Activated T-cell treated with anti-CD3 and anti-CD28 coated beads, Interleukin-2, amount 50 U/mL, for 48 hours (primary cell): ENCODE measurements at regions not wholly inside any gene's neighbourhood (a gene's known extent, or its start where the extent isn't known, plus 50 kb on each side); places are given as distances from the start of the nearest gene placed in this dataset.
"Not testable (repeated sequence)": the region's sequence is repeated elsewhere in the genome, so short reads cannot be mapped to it uniquely, and the experiment has no call there.

Experiments
- DNase-seq, 2 experiments: peaks; one replicate each; pipeline ENCODE4 v3.0.0-alpha.2; 2020

DNA sequence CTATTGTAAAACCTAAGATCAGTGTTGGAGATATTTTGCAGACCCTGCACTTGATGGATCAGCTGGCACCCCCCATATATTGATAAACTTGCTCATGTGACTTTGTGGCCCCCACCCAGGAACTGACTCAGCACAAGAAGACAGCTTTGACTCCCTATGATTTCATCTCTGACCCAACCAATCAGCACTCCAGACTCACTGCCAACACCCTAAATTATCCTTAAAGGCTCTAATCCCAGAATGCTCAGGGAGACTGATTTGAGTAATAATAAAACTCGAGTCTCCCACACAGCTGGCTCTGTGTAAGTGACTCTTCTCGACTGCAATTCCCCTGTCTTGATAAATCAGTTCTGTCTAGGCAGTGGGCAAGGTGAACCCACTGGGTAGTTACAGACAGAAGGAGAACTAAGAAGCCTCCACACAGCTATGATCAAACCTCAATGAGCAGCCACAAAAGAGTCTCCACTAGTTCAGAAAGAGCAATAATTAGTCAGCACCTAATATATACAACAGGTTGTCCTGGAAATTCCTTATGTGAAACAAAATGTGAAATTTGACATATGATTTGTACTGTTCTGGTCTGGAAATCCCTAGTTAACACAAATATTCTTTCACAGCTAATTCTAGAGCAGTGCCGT is 52.2 kb downstream of the ACTL7B start:
- DNase-seq: no peak

DNA sequence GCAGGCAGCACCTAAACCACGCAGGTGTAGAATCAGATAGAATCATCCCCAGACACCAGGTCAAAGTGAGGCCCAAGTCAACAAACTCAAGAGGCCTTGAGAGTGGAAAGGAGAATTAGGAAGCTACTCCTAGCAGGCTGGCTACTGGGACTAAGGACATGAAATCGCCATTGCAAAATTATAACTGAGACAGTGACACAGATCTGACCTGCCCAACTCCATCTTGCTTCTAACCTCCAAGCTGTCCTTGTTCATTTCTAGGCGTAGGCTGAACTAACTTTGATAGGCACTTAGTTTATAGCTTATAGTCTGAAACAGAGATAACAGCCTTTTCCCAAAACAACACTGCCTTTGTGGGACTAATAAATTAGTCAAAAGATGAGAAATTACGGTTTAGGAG is 52.8 kb downstream of the ACTL7B start:
- no peak for DNase-seq

DNA sequence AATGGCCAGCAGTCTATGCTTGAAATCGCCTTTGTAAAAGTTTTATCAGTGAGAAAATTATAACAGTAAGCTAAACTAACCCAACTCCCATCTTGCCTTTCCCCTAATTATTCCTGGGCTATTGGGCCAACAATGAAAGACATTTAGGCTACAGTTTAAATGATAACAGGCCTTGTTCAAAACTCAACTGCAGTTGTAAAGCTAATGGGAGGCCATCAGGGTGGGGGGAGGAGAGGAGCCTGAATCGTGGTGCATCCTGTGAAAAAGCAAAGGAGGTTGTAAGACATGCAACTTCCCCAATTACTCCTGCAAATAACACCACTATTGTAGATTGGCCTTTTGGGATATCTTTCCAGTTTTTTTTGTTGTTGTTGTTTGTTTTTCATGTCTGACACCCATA is 53.8 kb downstream of the ACTL7B start:
- DNase-seq: no peak

DNA sequence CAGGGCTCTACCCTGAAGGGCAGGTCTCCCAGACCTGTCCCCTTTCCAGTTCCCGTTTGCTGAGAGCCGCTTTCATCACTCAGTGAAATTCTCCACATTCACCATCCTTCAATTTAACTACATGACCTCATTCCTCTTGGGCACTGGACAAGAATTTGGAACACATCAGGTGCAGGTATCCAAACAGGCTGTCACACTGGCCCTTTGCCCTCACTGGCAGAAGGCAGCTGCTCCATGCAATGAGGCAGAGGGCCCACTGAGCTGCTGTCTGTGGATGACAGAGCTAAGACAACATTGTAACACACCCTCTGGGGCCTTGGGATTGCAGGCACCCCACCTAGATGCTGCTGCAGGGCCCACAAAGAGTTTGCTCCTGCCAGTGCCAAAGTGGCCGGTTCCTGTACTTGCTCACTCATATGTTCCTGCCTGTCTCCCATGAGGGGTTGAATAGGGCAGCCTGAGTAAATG is 55.1 kb downstream of the ACTL7B start:
- DNase-seq: no peak

DNA sequence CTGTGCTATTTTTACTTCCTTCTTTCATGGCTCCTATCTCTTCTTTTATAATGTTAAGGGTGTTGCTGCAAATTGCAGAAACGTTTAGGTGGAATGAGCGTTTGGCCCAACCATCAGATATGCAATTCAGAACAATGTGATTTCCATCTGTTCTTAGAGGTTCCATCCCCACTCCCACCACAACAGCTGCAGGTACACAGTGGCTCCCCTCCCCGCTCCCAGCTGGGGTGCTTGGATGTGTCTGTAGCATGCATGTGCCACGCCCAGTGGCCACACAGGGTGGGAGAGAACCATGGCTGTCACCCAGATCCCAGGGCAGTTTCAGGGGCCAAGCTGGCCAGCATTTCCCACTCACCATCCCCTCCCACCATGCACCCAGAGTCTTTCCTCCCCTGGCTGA is 62.2 kb downstream of the ACTL7B start:
- no peak for DNase-seq

DNA sequence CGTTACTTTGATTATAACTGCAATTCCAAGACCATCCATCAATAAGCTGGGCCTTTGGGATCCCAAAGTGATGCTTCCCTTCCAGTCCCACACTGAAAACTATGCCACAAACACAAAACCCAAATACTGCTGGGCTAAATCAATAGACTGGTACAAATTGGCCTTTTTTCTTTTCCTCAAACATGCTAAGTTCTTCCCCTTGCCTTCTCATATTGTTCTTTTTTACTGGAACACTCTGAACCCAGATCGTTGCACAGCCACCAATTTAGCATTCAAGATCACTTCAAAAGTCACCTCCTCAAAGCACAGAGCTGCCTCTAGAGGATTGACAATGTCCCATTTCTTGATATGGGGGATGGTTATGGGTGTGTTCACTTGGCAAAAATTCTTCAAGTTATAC is 66.0 kb downstream of the ACTL7B start:
- DNase-seq: no peak

DNA sequence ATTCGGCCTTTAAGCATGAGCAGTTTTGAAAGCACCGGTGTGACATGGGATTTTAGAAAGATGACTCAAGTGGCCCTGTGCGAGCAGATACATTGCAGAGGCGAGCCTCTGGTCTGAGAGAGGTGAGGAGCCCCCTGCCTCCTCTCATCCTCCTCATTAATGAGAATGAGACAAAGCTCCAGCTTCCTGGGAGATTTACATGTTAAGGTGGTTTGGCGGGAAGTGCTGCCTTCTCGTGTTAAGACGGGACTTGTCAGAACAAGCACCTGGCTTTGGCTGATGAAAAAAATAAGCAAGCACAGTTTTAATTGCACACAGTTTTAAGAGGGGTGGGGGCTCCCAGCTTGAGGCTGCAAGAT is 68.1 kb downstream of the ACTL7B start:
- no peak for DNase-seq

DNA sequence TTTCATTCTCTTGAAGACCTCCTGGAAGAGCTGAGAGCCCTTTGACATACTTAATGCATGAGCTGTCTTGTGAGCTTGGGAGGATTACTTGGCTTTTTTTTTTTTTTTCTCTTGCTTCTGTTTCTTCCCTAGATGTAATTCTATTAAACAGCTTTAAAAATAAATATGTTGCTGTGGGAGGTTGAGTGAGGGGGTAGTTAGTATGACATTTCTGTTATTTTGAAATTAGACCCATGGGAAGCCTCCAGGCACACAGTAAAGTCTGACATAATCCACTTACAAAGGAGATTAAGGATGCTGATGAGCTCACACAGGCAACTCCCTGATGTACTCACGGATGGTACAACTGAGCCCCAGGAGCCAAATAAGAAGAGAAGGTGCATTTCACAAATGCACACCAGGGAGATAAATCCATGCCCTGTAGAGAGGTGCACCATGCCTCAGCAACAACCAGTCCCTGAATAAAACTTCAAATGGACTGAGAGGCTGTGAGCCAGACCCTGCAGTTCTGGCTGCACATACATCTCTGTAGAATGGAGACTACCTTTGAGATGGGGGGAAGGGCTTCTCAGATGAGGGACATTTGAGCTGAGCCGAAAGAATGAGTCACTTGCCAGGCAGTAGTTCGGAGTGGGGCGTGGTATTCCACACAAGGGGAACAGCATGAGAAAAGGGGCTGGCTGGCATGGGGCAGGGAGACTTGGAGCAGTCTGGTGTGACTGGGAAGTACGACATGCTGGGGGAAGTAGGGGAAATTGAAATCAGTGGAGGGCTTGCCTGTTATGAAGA is 68.7 kb downstream of the ACTL7B start:
- DNase-seq: no peak

DNA sequence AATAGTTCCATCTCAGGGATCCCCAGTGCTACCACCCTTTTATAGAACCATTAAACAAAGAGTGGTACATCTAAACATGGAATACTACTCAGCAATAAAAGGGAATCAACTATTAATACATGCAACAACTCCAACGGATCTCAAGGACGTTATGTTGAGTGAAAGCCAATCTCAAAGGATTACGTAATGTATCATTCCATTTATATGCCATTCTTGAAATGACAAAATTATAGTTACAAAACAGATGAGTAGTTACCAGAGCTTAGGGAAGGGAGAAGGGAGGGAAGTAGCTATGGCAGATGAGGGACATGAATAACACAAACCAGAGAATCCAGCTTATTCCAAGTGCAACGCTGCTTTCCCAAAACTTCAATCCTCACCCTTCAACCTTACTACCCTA is 69.5 kb downstream of the ACTL7B start:
- DNase-seq: no peak

DNA sequence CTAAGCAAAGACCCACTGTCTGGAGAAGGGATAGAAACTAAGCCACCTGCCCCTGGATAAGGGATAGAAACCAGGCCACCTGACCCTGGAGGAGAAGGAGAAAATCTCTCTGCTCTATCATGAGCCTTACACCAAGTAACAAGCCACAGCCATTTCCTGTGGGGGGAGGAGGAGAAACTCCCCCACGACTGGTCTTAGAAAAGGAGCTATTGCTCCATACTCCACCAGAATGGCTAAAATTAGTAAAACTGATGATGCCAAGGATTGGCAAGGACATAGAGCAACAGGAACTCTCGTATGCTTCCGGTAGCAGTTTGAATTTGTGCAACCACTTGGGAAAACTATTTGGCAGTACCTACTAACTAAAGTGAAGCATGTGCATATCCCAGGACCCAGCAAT is 70.8 kb downstream of the ACTL7B start:
- no peak for DNase-seq

DNA sequence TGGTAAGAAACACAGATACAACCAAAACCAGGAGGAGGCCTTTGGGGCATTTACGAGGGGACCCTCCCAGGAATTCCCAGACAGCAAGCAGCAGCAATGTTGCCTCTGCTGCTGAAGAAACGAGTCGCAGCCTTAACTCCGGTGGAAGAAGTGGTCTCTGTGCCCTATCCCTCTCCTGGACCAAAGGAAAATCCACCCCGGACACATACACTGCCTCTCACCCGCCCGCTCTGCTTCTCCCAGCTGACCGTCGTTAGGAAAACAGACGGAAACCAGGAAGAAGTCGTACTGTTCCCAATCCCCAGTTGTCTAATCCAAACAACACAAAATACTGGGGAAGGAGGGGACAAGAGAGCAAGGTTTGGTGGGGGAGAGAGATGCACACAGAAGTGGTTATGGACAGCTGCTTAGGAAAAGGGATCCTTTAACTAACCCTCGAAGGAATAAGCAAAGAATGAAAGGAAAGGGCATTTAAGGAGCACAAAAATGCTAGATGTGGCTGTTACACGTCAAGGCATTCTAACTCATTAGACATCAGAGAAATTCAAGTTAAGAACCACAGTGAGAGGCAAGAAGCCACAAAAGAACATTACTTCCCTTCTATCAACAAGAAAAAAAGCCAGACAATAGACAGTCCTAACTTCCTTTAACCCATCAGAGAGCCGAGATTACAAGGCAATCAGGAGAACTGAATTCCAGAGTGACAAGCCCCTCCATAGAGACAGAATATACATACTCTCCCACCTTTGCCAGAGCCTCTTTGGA is 71.9 kb downstream of the ACTL7B start:
- DNase-seq: no peak

DNA sequence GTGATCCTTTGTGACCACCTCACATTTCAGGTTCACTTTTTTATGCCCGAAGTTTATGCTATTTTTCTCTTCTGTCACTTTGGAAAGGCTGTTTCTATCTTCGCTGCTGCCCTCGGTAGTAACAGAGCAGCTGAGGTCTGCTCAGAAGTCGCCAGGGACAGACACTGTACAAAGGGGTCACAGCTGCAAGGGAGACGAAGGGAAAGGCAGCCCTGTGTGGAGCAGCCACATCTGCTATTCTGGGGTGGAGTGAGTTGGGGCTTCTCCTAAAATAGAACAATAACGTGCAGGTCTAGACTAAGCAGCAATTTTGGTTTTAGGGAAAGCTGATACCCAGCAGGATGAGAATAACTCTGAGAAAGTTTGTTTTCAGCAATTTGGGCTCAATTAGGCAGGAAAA is 72.5 kb downstream of the ACTL7B start:
- no peak for DNase-seq

DNA sequence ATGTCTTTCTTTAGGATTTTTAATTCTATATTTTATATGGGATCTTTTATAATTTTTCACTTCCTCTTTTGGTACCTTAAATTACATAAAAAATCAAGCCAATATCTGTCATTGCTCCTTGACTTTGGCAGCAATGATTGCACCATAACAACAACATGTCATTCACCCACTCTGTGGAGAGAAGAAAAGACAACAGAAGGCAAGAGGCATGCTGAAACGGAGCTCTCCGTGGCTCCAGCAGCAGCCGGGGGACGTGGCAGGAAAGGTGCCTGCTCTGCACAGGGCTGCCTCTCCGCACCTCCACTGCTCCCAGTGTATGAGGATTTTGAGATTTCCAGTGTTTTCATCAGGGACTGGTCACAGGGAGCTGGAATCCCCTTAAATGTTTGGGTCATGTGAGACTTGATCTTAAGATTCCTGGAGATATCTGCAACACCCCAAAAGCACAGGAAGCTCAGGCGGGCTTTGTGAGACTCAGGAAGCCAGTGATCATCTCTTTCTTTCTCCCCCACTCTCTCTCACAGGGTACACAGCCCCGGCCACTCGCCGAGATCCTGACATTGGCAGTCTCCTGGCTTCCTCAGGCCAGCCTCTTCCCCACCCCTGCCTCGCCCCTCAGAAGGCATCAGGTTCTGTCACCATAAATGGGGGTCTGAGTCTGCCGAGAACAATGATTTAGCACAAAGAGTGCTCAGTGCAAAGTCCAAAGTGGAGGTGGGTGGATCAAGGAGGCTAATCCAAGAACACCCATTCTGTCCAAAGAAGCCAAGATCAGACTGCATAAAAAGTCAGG is 74.6 kb downstream of the ACTL7B start:
- DNase-seq: no peak

DNA sequence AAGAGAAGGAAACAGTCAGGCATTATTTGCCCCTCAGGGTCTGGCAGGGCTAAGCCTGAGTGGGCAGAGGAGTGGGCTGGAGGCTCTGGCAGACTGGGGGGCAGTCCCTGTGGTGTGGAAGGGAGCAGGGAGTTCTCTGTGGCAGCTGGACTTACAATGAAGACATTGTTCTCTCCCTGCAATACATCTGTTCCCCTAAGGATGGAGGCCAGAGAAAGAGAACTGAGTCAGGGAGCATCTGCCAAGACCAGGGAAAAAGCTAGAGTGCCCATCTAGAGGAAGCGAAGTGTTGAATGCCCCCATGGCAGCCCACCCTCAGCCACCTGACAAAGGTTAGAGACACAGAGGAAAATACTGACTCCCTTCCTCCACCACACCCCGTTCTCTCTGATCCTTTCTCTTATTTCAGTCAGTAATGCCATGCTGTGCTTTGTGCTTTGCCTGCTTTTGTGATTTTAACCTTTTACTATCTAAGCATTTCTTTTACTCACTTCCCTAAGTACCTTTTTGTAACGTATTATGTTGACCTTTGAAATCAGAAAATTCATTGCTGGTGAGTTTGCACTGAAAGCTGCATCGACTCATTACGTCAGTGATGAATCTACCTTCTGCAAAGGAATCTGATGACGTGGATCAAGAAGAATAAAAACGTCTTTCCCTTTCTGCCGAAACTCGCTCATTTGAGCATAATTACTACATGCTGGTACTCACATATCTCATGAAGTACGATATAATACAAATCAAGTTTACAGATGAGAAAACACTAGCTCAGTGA is 76.0 kb downstream of the ACTL7B start:
- DNase-seq: no peak

DNA sequence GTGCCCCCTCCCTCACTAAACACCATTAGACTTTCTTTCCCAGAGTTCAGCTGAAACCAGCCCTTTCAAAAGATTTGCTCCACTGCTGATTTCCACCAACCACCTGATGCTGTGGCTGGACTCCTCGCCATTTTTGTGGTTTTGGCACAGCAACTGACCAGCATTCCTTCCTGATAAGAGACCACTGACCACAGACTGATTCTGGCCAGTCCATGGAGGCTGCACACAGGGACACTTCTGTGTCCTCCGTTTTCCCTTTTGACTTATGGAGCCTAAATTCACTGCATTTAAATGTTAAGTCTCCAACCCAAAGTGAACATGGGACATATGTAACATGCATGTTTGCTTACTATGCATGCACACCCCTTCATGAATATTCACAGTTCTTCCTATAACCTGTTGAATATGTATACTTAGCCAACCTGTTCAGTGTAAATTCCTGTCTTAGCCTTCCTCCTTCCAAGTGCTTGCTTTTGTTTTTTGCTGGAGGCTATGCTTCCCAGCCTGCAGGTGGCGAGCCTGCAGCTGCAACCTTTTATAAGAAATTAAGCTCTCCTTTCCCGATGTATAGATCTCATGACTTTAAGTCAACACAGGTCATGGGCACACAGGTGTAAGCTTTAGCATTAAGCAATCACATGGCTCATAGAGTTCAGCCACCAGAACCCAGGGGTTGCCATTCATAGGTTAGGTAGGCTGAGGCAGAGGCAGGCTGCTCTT is 78.7 kb downstream of the ACTL7B start:
- no peak for DNase-seq

DNA sequence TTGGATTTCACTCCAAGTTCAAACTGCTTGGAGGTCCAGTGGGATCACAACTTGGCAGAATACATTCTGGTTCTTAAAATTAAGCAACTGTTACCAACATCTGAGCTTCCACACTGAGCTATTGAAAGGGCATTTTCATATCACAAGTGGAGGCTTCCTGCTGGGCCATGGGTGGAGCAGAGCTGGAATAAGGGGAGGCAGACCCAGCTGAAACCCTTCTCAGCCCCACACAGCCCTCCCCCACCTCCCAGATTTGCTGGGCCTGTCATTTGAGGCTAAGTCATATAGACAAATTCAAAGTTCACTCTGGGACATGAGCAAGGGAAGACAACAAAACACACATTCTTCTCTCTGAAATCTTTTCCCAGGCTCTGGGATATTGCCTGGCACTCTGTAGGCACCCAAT is 79.9 kb downstream of the ACTL7B start:
- no peak for DNase-seq

DNA sequence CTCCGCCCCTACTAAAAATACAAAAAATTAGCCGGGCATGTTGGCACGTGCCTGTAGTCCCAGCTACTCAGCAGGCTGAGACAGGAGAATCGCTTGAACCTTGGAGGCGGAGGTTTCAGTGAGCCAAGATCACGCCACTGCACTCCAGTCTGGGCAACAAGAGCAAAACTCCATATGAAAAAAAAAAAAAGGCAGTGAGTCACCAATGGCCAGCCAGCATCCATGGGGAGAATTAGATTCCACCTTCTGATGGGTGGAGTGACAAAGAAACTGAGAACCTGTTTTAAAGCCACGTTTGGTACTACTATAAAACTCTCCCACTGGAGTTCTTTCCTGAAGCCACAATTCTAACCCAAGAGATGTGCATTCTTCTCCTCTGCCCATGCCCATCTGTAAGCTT is 81.7 kb downstream of the ACTL7B start:
- DNase-seq: not testable (repeated sequence)

DNA sequence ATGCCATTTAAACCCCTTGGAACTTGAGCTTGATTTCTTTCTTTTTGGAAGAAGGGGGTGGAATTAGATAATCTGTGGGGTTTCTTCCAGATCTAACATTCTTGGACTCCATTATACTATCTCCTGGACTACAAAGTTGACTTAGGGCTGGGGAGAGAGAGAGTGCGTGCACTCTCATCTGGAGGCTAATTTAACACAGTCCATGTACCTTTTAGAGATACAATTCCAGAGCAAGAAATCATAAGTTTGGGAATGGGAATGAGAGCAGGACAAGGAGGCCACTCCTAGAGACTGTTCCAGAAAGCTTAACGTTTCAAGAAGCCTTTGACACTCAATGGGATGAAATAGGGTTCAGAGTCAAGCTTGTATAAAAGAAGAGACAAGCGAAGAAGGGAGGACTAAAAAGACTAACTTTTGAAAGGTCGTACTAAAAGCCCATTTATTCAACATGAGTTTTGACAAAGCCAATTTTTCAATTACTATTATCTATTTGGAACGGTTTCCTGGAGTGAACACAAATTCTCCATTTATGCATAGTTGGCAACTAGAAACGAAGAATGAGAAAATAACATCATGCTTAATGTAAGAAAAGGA is 83.4 kb downstream of the ACTL7B start:
- DNase-seq: no peak

DNA sequence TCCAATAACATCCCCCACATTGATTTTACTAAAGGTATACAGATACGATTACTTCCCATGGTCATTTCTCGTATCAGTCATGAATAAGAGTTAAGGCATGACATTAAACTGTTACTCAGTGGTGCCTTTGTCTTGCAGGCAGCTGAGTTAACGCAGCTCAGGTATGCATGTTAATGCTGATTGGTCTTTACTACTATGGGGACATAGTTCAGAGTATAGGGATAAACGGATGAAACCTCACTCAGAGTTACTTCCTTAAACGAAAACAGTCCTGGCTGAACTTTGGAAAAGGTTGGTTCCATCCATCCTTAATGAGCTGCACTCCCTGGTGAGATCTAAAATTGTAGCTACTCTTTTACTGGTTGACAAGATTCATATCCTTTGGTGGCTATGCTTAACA is 87.0 kb downstream of the ACTL7B start:
- no peak for DNase-seq

DNA sequence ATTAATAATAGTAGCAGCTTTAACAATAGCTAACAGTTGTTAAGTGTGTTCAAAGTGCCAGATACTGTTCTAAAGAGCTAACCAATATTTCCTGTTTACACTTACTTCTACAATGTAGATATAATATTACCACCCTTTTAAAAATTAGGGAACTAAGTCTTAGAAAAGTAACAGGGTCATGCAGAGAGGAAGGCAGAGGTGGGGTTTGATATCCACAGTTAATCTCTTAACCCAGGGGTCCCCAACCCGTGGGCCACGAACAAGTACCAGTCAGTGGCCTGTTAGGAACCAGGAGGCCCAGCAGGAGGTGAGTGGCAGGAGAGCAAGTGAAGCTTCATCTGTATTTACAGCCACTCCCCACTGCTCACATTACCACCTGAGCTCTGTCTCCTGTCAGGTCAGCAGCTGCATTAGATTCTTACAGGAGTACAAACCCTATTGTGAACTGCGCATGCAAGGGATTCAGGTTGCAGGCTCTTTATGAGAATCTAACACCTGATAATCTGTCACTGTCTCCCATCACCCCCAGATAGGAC is 89.1 kb downstream of the ACTL7B start:
- DNase-seq: no peak

DNA sequence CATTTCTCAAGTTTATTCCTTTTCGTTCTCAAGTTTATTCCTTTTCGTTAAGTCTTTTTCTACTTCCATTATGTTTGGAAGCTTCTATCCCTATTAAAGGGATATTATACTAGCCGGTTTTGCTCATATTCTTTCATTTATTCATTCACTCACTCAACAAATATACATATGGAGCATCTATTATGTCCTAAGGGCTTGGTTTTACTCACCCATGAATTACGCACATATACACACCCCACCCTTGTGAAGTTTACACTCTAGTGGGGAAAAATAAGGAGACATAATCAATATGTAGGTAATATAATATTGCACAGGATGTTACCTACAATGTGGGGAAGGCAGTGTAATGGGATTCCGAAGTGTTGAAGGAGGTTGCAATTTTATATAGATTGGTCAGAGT is 90.5 kb downstream of the ACTL7B start:
- DNase-seq: no peak
